RCC 7860 (cell line): ENCODE measurements at regions not wholly inside any gene's neighbourhood (a gene's known extent, or its start where the extent isn't known, plus 50 kb on each side); places are given as distances from the start of the nearest gene placed in this dataset.
"Not testable (repeated sequence)": the region's sequence is repeated elsewhere in the genome, so short reads cannot be mapped to it uniquely, and the experiment has no call there.

Source experiments
- DNase-seq: peaks from one replicate; pipeline ENCODE4 v3.0.0-alpha.2; 2015; ENCODE audit warnings: low spot score
- FAIRE-seq: peaks from 2 replicates; lab custom pipeline; 2012; peaks lifted over from hg19 to GRCh38; lab: Jason Lieb, UNC

GRCh38 chr3:177249203-177249602 lies 51.9 kb upstream of the TBL1XR1 start:
- FAIRE-seq (no peak), DNase-seq (no peak)

GRCh38 chr3:177250151-177250550 lies 52.9 kb upstream of the TBL1XR1 start:
- FAIRE-seq (no peak), DNase-seq (no peak)

GRCh38 chr3:177251755-177252154 lies 54.5 kb upstream of the TBL1XR1 start:
- no peak for FAIRE-seq

GRCh38 chr3:177257006-177257405 lies 59.7 kb upstream of the TBL1XR1 start:
- DNase-seq (no peak), FAIRE-seq (peak; percentile 38)

More at GRCh38 chr3:177251755-177252154, 54.5 kb upstream of the TBL1XR1 start:
- no peak for DNase-seq

- DNase-seq (no peak), FAIRE-seq (peak; percentile 65)
Observed at GRCh38 chr3:177257625-177258024, 60.3 kb upstream of the TBL1XR1 start.

- FAIRE-seq, result no peak
- no peak for DNase-seq
Observed at GRCh38 chr3:177262396-177262795, 65.1 kb upstream of the TBL1XR1 start.

- no peak for FAIRE-seq
Observed at GRCh38 chr3:177263615-177264368, 66.5 kb upstream of the TBL1XR1 start.

GRCh38 chr3:177271811-177272501 lies 74.7 kb upstream of the TBL1XR1 start:
- not testable (repeated sequence) for DNase-seq, FAIRE-seq

More at GRCh38 chr3:177263615-177264368, 66.5 kb upstream of the TBL1XR1 start:
- no peak for DNase-seq

- FAIRE-seq (no peak), DNase-seq (no peak)
Observed at GRCh38 chr3:177278016-177278415, 80.7 kb upstream of the TBL1XR1 start.

- DNase-seq (peak; percentile 73), FAIRE-seq (peak; percentile 95)
Observed at GRCh38 chr3:177279118-177279815, 82.0 kb upstream of the TBL1XR1 start.

GRCh38 chr3:177281292-177282118 lies 84.2 kb upstream of the TBL1XR1 start:
- FAIRE-seq, result no peak
- no peak for DNase-seq

- FAIRE-seq, result no peak
- DNase-seq, result no peak
Observed at GRCh38 chr3:177282119-177282655, 84.9 kb upstream of the TBL1XR1 start.

- FAIRE-seq (no peak), DNase-seq (no peak)
Observed at GRCh38 chr3:177283983-177284382, 86.7 kb upstream of the TBL1XR1 start.

GRCh38 chr3:177284383-177284881 lies 87.2 kb upstream of the TBL1XR1 start:
- no peak for FAIRE-seq
- no peak for DNase-seq

GRCh38 chr3:177286034-177286433 lies 88.8 kb upstream of the TBL1XR1 start:
- peak; percentile 91 for FAIRE-seq
- peak; percentile 99 for DNase-seq

- DNase-seq (no peak), FAIRE-seq (no peak)
Observed at GRCh38 chr3:177287231-177287630, 89.9 kb upstream of the TBL1XR1 start.

GRCh38 chr3:177290633-177291032 lies 93.4 kb upstream of the TBL1XR1 start:
- DNase-seq (no peak), FAIRE-seq (no peak)

GRCh38 chr3:177294221-177294620 lies 96.9 kb upstream of the TBL1XR1 start:
- FAIRE-seq, result peak; percentile 94
- DNase-seq, result peak; percentile 94

GRCh38 chr3:177295116-177295515 lies 97.8 kb upstream of the TBL1XR1 start:
- DNase-seq, result no peak
- FAIRE-seq, result no peak

GRCh38 chr3:177299250-177299649 lies 102.0 kb upstream of the TBL1XR1 start:
- no peak for DNase-seq
- FAIRE-seq, result no peak
